DND-41 (cell line): ENCODE measurements at regions not wholly inside any gene's neighbourhood (a gene's known extent, or its start where the extent isn't known, plus 50 kb on each side); places are given as distances from the start of the nearest gene placed in this dataset.

Experiments
- CTCF ChIP-seq: IDR thresholded peaks from 2 replicates; pipeline ENCODE4 v1.5.1; 2012; ENCODE audit warnings: borderline replicate concordance, low read length, moderate library complexity, mild to moderate bottlenecking; ENCODE audit not compliant: poor library complexity, severe bottlenecking; ENCODE audit errors: extremely low read depth
- EZH2 ChIP-seq: IDR thresholded peaks from 3 replicates; pipeline ENCODE4 v1.6.1; 2012; ENCODE audit warnings: borderline replicate concordance, low read depth, mild to moderate bottlenecking, moderate library complexity, low read length, inconsistent platforms; ENCODE audit not compliant: severe bottlenecking

- TF ChIP-seq CTCF (no peak), EZH2 (no peak)
Observed at GRCh38 chr1:244174922-244175521, 123.9 kb downstream of the ZBTB18 start.
